GM13976 (cell line): ENCODE measurements at regions not wholly inside any gene's neighbourhood (a gene's known extent, or its start where the extent isn't known, plus 50 kb on each side); places are given as distances from the start of the nearest gene placed in this dataset.

ENCODE experiments used
- DNase-seq: peaks from one replicate; pipeline ENCODE4 v3.0.0; 2012; ENCODE audit warnings: low spot score
- CTCF ChIP-seq: IDR thresholded peaks from 2 replicates; pipeline ENCODE4 v1.5.1; 2012; ENCODE audit warnings: borderline replicate concordance, mild to moderate bottlenecking; ENCODE audit not compliant: insufficient read depth; ENCODE audit errors: extremely low read depth, missing control alignments, control extremely low read depth
- in situ Hi-C: fragments of 300-500 bp; cut with MboI; formaldehyde crosslinking; loops from one replicate; pipeline ENCODE4 v1.12.0; 2022; ENCODE audit warnings: low sequenced_read_pairs, mixed read lengths, inconsistent platforms; ENCODE audit not compliant: unreplicated experiment

- no peak for DNase-seq
- in situ Hi-C loops = no loop called here
- no peak for TF ChIP-seq CTCF
Observed at GRCh38 chr7:41910940-41911600, 208.2 kb upstream of the INHBA start.

- no peak for TF ChIP-seq CTCF
- in situ Hi-C loops = no loop called here
- no peak for DNase-seq
Observed at GRCh38 chr7:41907444-41907843, 204.6 kb upstream of the INHBA start.

- in situ Hi-C loops = no loop called here
- no peak for TF ChIP-seq CTCF
- DNase-seq = no peak
Observed at GRCh38 chr7:41900532-41900931, 197.6 kb upstream of the INHBA start.

GRCh38 chr7:41899823-41900433 is 197.0 kb upstream of the INHBA start:
- in situ Hi-C loops = no loop called here
- TF ChIP-seq CTCF = no peak
- DNase-seq = no peak

GRCh38 chr7:41893656-41894055 is 190.8 kb upstream of the INHBA start:
- DNase-seq = no peak
- TF ChIP-seq CTCF = no peak
- in situ Hi-C loops = no loop called here

GRCh38 chr7:41892356-41893100 is 189.6 kb upstream of the INHBA start:
- DNase-seq = no peak

More at GRCh38 chr7:41892356-41893100, 189.6 kb upstream of the INHBA start:
- no peak for TF ChIP-seq CTCF
- in situ Hi-C loops = no loop called here
